Fibroblast of lung (primary cell): ENCODE measurements at regions not wholly inside any gene's neighbourhood (a gene's known extent, or its start where the extent isn't known, plus 50 kb on each side); places are given as distances from the start of the nearest gene placed in this dataset.

Experiments
- DNase-seq, 2 donors: peaks; one replicate each; pipeline versions ENCODE4 v3.0.0 to v3.0.0-alpha.2; 2010; ENCODE audit warnings: low read depth in 2 of 2
- H2AFZ ChIP-seq: 2 replicates; pipeline ENCODE4 v1.5.1; 2012; ENCODE audit warnings: low read length, control low read depth, inconsistent platforms
- H3K27ac ChIP-seq: 2 replicates; pipeline ENCODE4 v1.5.1; 2011; ENCODE audit warnings: low read length, control low read depth; ENCODE audit not compliant: insufficient read depth
- H3K27me3 ChIP-seq: 2 replicates; pipeline ENCODE4 v1.5.1; 2011; ENCODE audit warnings: mild to moderate bottlenecking, low read length; ENCODE audit not compliant: control insufficient read depth, insufficient read depth
- H3K36me3 ChIP-seq: 2 replicates; pipeline ENCODE4 v1.5.1; 2011; ENCODE audit warnings: low read length; ENCODE audit not compliant: control insufficient read depth, insufficient read depth
- H3K4me1 ChIP-seq: 2 replicates; pipeline ENCODE4 v1.5.1; 2011; ENCODE audit warnings: low read length; ENCODE audit not compliant: control insufficient read depth, insufficient read depth; ENCODE audit errors: extremely low read depth
- H3K4me2 ChIP-seq: 2 replicates; pipeline ENCODE4 v1.5.1; 2011; ENCODE audit warnings: low read length, control low read depth; ENCODE audit not compliant: insufficient read depth; ENCODE audit errors: extremely low read depth
- H3K4me3 ChIP-seq, 4 experiments: fragments of 200-600 bp in 1 of 4; sonication (generic) in 1 of 4; replicated peaks in 1 of 4; 2 replicates each; pipeline ENCODE4 v1.5.1; 2011 to 2016; ENCODE audit warnings: low read length in 4 of 4, low read depth in 3 of 4, mild to moderate bottlenecking in 3 of 4, control low read depth in 2 of 4, inconsistent platforms in 1 of 4, mixed read lengths in 1 of 4; ENCODE audit not compliant: insufficient read depth in 1 of 4; ENCODE audit errors: control extremely low read depth in 1 of 4
- H3K79me2 ChIP-seq: 2 replicates; pipeline ENCODE4 v1.5.1; 2012; ENCODE audit warnings: mild to moderate bottlenecking, low read length, inconsistent platforms; ENCODE audit not compliant: control insufficient read depth, insufficient read depth
- H3K9ac ChIP-seq: 2 replicates; pipeline ENCODE4 v1.5.1; 2011; ENCODE audit warnings: mild to moderate bottlenecking, low read length, control low read depth; ENCODE audit not compliant: insufficient read depth
- H3K9me3 ChIP-seq: 2 replicates; pipeline ENCODE4 v1.5.1; 2012; ENCODE audit warnings: low read depth, low read length; ENCODE audit not compliant: control insufficient read depth, insufficient read depth
- H4K20me1 ChIP-seq: 2 replicates; pipeline ENCODE4 v1.5.1; 2011; ENCODE audit warnings: low read length; ENCODE audit not compliant: control insufficient read depth, insufficient read depth; ENCODE audit errors: extremely low read depth
- CTCF ChIP-seq, 2 donors: IDR thresholded peaks in 1 of 2; conservative IDR thresholded peaks in 1 of 2; 1 replicate in 1 of 2; 2 replicates in 1 of 2; pipeline ENCODE4 v1.5.1; 2011 to 2012; ENCODE audit warnings: low read length in 2 of 2, control low read depth in 1 of 2, inconsistent platforms in 1 of 2, low read depth in 1 of 2, mild to moderate bottlenecking in 1 of 2
- EZH2 ChIP-seq: IDR thresholded peaks from 2 replicates; pipeline ENCODE4 v1.5.1; 2012; ENCODE audit warnings: low read length, control low read depth, mild to moderate bottlenecking; ENCODE audit errors: missing control alignments

- H3K4me1 ChIP-seq: no peaks in the 10 kb centered on the region
- no peak overlapping the region for H3K27ac ChIP-seq
- H3K4me3 ChIP-seq: no peak overlapping the region
- H3K9me3 ChIP-seq: no peaks in the 10 kb centered on the region
- no peak overlapping the region for H2AFZ ChIP-seq
- H4K20me1 ChIP-seq: no peaks in the 10 kb centered on the region
- no peak overlapping the region for H3K4me2 ChIP-seq
- H3K27me3 ChIP-seq: no peaks in the 10 kb centered on the region
- DNase-seq: no peak
- no peaks in the 10 kb centered on the region for H3K79me2 ChIP-seq
- TF ChIP-seq CTCF (conservative IDR thresholded peaks at IDR 0.05 in 1 of 2, IDR thresholded peaks at IDR 0.05 in 1 of 2; ENCODE audit: low read depth in 1 of 2, low read length in 2 of 2) (no peak), EZH2 (no peak)
- H3K9ac ChIP-seq: no peak overlapping the region
- no peaks in the 10 kb centered on the region for H3K36me3 ChIP-seq
Measured at GRCh38 chr2:212610872-212611425, 72.3 kb upstream of the ERBB4 start.

DNA sequence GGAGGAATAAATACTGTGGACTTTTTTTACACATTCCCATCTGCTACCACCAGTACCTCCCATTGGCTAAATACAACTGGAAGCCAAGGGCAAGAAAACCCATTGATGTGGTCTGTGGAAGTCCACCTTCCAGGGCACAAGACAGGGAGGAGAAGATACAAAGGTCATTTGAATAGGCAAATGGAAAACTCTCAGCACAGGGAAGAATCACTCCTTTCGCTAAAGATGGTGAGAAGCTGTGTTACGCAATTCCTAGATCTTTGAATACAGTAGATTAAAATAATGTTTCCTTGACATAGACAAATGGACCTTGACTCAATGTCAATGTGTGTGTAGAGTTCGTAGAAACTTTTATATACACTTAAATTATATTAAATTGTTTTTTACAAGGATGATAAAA is 70.9 kb upstream of the ERBB4 start:
- Histone ChIP-seq H3K27me3 (no peaks in the 10 kb centered on the region), H3K4me1 (no peaks in the 10 kb centered on the region), H4K20me1 (no peaks in the 10 kb centered on the region), H3K36me3 (no peaks in the 10 kb centered on the region), H3K27ac (no peak overlapping the region), H3K4me3 (no peak overlapping the region), H2AFZ (no peak overlapping the region), H3K79me2 (no peaks in the 10 kb centered on the region), H3K9ac (no peak overlapping the region), H3K9me3 (no peaks in the 10 kb centered on the region), H3K4me2 (no peak overlapping the region)
- no peak for TF ChIP-seq CTCF (conservative IDR thresholded peaks at IDR 0.05 in 1 of 2, IDR thresholded peaks at IDR 0.05 in 1 of 2; ENCODE audit: low read depth in 1 of 2, low read length in 2 of 2)
- TF ChIP-seq EZH2: no peak
- no peak for DNase-seq

DNA sequence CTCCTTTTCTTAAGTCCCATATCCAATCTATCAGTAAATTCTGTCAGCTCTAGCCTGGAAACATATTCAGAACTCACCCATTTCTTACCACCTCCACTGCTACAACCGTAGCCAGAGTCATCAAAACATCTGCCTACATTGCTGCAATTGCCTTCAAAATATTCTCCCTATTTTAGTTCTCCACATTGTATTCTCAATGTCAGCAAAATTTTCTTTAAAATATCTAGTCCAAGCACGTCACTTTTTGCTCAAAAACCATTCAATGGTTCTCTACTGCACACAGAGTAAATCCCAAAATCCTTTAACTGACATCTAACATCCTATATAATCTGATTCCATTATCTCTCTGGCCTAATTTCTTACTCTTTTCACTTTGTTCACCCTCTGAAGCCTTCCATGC is 68.5 kb upstream of the ERBB4 start:
- Histone ChIP-seq H4K20me1 (no peaks in the 10 kb centered on the region), H3K27ac (no peak overlapping the region), H3K36me3 (no peaks in the 10 kb centered on the region), H3K4me1 (no peaks in the 10 kb centered on the region), H3K79me2 (no peaks in the 10 kb centered on the region), H3K4me3 (no peak overlapping the region), H3K9me3 (no peaks in the 10 kb centered on the region), H3K9ac (no peak overlapping the region), H3K4me2 (no peak overlapping the region), H3K27me3 (no peaks in the 10 kb centered on the region), H2AFZ (no peak overlapping the region)
- TF ChIP-seq CTCF (conservative IDR thresholded peaks at IDR 0.05 in 1 of 2, IDR thresholded peaks at IDR 0.05 in 1 of 2; ENCODE audit: low read depth in 1 of 2, low read length in 2 of 2) (no peak), EZH2 (no peak)
- no peak for DNase-seq
